ENCODE measurements at regions not wholly inside any gene's neighbourhood (a gene's known extent, or its start where the extent isn't known, plus 50 kb on each side); places are given as distances from the start of the nearest gene placed in this dataset.
"Not testable (repeated sequence)": the region's sequence is repeated elsewhere in the genome, so short reads cannot be mapped to it uniquely, and the experiment has no call there.

GRCh38 chr15:72856549-72857040 is 73.0 kb upstream of the ADPGK start:
- no peak overlapping the region for H3K27ac ChIP-seq (ENCODE audit: low read depth, low read length, severe bottlenecking)
- 86 to 92% methylated on average over 4 to 5 of the region's 5 CpGs for WGBS, 2 experiments (ENCODE audit: insufficient coverage in 2 of 2)
- H3K4me3 ChIP-seq (ENCODE audit: extremely low read depth, insufficient read depth, low read length, poor library complexity, severe bottlenecking) = no peak overlapping the region
- H3K4me1 ChIP-seq (ENCODE audit: control insufficient read depth, insufficient read depth, low read length, poor library complexity, severe bottlenecking) = no peaks in the 10 kb centered on the region
- no peaks in the 10 kb centered on the region for H3K36me3 ChIP-seq (ENCODE audit: control insufficient read depth, insufficient read depth, low read length)
- H3K9me3 ChIP-seq (ENCODE audit: control insufficient read depth, low read length) = no peaks in the 10 kb centered on the region

GRCh38 chr15:72855791-72856190 is 72.2 kb upstream of the ADPGK start:
- WGBS, 2 experiments (ENCODE audit: insufficient coverage in 2 of 2) = 43 to 86% methylated on average over 1 to 2 of the region's 3 CpGs

GRCh38 chr15:72852273-72852672 is 68.7 kb upstream of the ADPGK start:
- Histone ChIP-seq H3K36me3 (ENCODE audit: control insufficient read depth, insufficient read depth, low read length) (no peaks in the 10 kb centered on the region), H3K27ac (ENCODE audit: low read depth, low read length, severe bottlenecking) (no peak overlapping the region), H3K4me1 (ENCODE audit: control insufficient read depth, insufficient read depth, low read length, poor library complexity, severe bottlenecking) (no peaks in the 10 kb centered on the region), H3K4me3 (ENCODE audit: extremely low read depth, insufficient read depth, low read length, poor library complexity, severe bottlenecking) (no peak overlapping the region), H3K9me3 (ENCODE audit: control insufficient read depth, low read length) (no peaks in the 10 kb centered on the region)
- WGBS, 2 experiments (ENCODE audit: insufficient coverage in 2 of 2) = 88 to 92% methylated on average over 1 to 3 of the region's 3 CpGs

More at GRCh38 chr15:72855791-72856190, 72.2 kb upstream of the ADPGK start:
- H3K4me3 ChIP-seq (ENCODE audit: extremely low read depth, insufficient read depth, low read length, poor library complexity, severe bottlenecking) = no peak overlapping the region
- H3K27ac ChIP-seq (ENCODE audit: low read depth, low read length, severe bottlenecking) = no peak overlapping the region
- H3K9me3 ChIP-seq (ENCODE audit: control insufficient read depth, low read length) = no peaks in the 10 kb centered on the region
- no peaks in the 10 kb centered on the region for H3K4me1 ChIP-seq (ENCODE audit: control insufficient read depth, insufficient read depth, low read length, poor library complexity, severe bottlenecking)
- H3K36me3 ChIP-seq (ENCODE audit: control insufficient read depth, insufficient read depth, low read length) = no peaks in the 10 kb centered on the region

GRCh38 chr15:72851586-72851985 is 68.0 kb upstream of the ADPGK start:
- 85 to 98% methylated on average over 5 to 6 of the region's 8 CpGs for WGBS, 2 experiments (ENCODE audit: insufficient coverage in 2 of 2)
- no peaks in the 10 kb centered on the region for H3K36me3 ChIP-seq (ENCODE audit: control insufficient read depth, insufficient read depth, low read length)
- H3K27ac ChIP-seq (ENCODE audit: low read depth, low read length, severe bottlenecking) = no peak overlapping the region
- H3K9me3 ChIP-seq (ENCODE audit: control insufficient read depth, low read length) = no peaks in the 10 kb centered on the region
- no peak overlapping the region for H3K4me3 ChIP-seq (ENCODE audit: extremely low read depth, insufficient read depth, low read length, poor library complexity, severe bottlenecking)
- no peaks in the 10 kb centered on the region for H3K4me1 ChIP-seq (ENCODE audit: control insufficient read depth, insufficient read depth, low read length, poor library complexity, severe bottlenecking)

GRCh38 chr15:72850833-72851232 is 67.3 kb upstream of the ADPGK start:
- no peak overlapping the region for H3K27ac ChIP-seq (ENCODE audit: low read depth, low read length, severe bottlenecking)
- no peak overlapping the region for H3K4me3 ChIP-seq (ENCODE audit: extremely low read depth, insufficient read depth, low read length, poor library complexity, severe bottlenecking)
- H3K36me3 ChIP-seq (ENCODE audit: control insufficient read depth, insufficient read depth, low read length) = no peaks in the 10 kb centered on the region
- H3K9me3 ChIP-seq (ENCODE audit: control insufficient read depth, low read length) = no peaks in the 10 kb centered on the region
- H3K4me1 ChIP-seq (ENCODE audit: control insufficient read depth, insufficient read depth, low read length, poor library complexity, severe bottlenecking) = no peaks in the 10 kb centered on the region
- WGBS, 2 experiments (ENCODE audit: insufficient coverage in 2 of 2) = no CpG with 5 or more reads among the region's 3 CpGs

- 65 to 71% methylated on average over 3 of the region's 3 CpGs for whole genome bisulfite sequencing, 2 experiments (ENCODE audit: insufficient coverage in 2 of 2)
- no peaks in the 10 kb centered on the region for H3K36me3 ChIP-seq (ENCODE audit: control insufficient read depth, insufficient read depth, low read length)
- no peak overlapping the region for H3K4me3 ChIP-seq (ENCODE audit: extremely low read depth, insufficient read depth, low read length, poor library complexity, severe bottlenecking)
- H3K9me3 ChIP-seq (ENCODE audit: control insufficient read depth, low read length) = no peaks in the 10 kb centered on the region
- no peak overlapping the region for H3K27ac ChIP-seq (ENCODE audit: low read depth, low read length, severe bottlenecking)
- no peaks in the 10 kb centered on the region for H3K4me1 ChIP-seq (ENCODE audit: control insufficient read depth, insufficient read depth, low read length, poor library complexity, severe bottlenecking)
These were observed 64.2 kb upstream of the ADPGK start for GRCh38 chr15:72847806-72848205.

- no peaks in the 10 kb centered on the region for H3K36me3 ChIP-seq (ENCODE audit: control insufficient read depth, insufficient read depth, low read length)
- WGBS, 2 experiments (ENCODE audit: insufficient coverage in 2 of 2) = 83 to 89% methylated on average over 1 of the region's 4 CpGs
- no peaks in the 10 kb centered on the region for H3K4me1 ChIP-seq (ENCODE audit: control insufficient read depth, insufficient read depth, low read length, poor library complexity, severe bottlenecking)
- H3K4me3 ChIP-seq (ENCODE audit: extremely low read depth, insufficient read depth, low read length, poor library complexity, severe bottlenecking) = no peak overlapping the region
- no peak overlapping the region for H3K27ac ChIP-seq (ENCODE audit: low read depth, low read length, severe bottlenecking)
- no peaks in the 10 kb centered on the region for H3K9me3 ChIP-seq (ENCODE audit: control insufficient read depth, low read length)
These were observed 63.5 kb upstream of the ADPGK start for GRCh38 chr15:72847033-72847432.

- H3K9me3 ChIP-seq (ENCODE audit: control insufficient read depth, low read length) = no peaks in the 10 kb centered on the region
- H3K4me1 ChIP-seq (ENCODE audit: control insufficient read depth, insufficient read depth, low read length, poor library complexity, severe bottlenecking) = no peaks in the 10 kb centered on the region
- no peaks in the 10 kb centered on the region for H3K36me3 ChIP-seq (ENCODE audit: control insufficient read depth, insufficient read depth, low read length)
- H3K4me3 ChIP-seq (ENCODE audit: extremely low read depth, insufficient read depth, low read length, poor library complexity, severe bottlenecking) = no peak overlapping the region
- no peak overlapping the region for H3K27ac ChIP-seq (ENCODE audit: low read depth, low read length, severe bottlenecking)
These were observed 62.4 kb upstream of the ADPGK start for GRCh38 chr15:72845981-72846383.

GRCh38 chr15:72844067-72844466 is 60.5 kb upstream of the ADPGK start:
- H3K4me3 ChIP-seq (ENCODE audit: extremely low read depth, insufficient read depth, low read length, poor library complexity, severe bottlenecking) = no peak overlapping the region
- H3K27ac ChIP-seq (ENCODE audit: low read depth, low read length, severe bottlenecking) = no peak overlapping the region
- no peaks in the 10 kb centered on the region for H3K9me3 ChIP-seq (ENCODE audit: control insufficient read depth, low read length)
- H3K4me1 ChIP-seq (ENCODE audit: control insufficient read depth, insufficient read depth, low read length, poor library complexity, severe bottlenecking) = no peaks in the 10 kb centered on the region
- WGBS, 2 experiments (ENCODE audit: insufficient coverage in 2 of 2) = 88 to 90% methylated on average over 1 of the region's 1 CpG
- no peaks in the 10 kb centered on the region for H3K36me3 ChIP-seq (ENCODE audit: control insufficient read depth, insufficient read depth, low read length)

GRCh38 chr15:72843340-72843739 is 59.8 kb upstream of the ADPGK start:
- 83 to 100% methylated on average over 1 to 2 of the region's 4 CpGs for WGBS, 2 experiments (ENCODE audit: insufficient coverage in 2 of 2)
- H3K4me1 ChIP-seq (ENCODE audit: control insufficient read depth, insufficient read depth, low read length, poor library complexity, severe bottlenecking) = not testable (repeated sequence)

GRCh38 chr15:72840114-72840513 is 56.6 kb upstream of the ADPGK start:
- Histone ChIP-seq H3K9me3 (ENCODE audit: control insufficient read depth, low read length) (no peaks in the 10 kb centered on the region), H3K27ac (ENCODE audit: low read depth, low read length, severe bottlenecking) (no peak overlapping the region), H3K4me3 (ENCODE audit: extremely low read depth, insufficient read depth, low read length, poor library complexity, severe bottlenecking) (no peak overlapping the region), H3K36me3 (ENCODE audit: control insufficient read depth, insufficient read depth, low read length) (no peaks in the 10 kb centered on the region), H3K4me1 (ENCODE audit: control insufficient read depth, insufficient read depth, low read length, poor library complexity, severe bottlenecking) (no peaks in the 10 kb centered on the region)
- WGBS, 2 experiments (ENCODE audit: insufficient coverage in 2 of 2) = 87 to 100% methylated on average over 3 to 5 of the region's 7 CpGs

More at GRCh38 chr15:72843340-72843739, 59.8 kb upstream of the ADPGK start:
- not testable (repeated sequence) for H3K27ac ChIP-seq (ENCODE audit: low read depth, low read length, severe bottlenecking); H3K9me3 ChIP-seq (ENCODE audit: control insufficient read depth, low read length); H3K4me3 ChIP-seq (ENCODE audit: extremely low read depth, insufficient read depth, low read length, poor library complexity, severe bottlenecking); H3K36me3 ChIP-seq (ENCODE audit: control insufficient read depth, insufficient read depth, low read length)

Data from mesodermal cell (in vitro differentiated cells).